B cell (primary cell): ENCODE measurements at regions not wholly inside any gene's neighbourhood (a gene's known extent, or its start where the extent isn't known, plus 50 kb on each side); places are given as distances from the start of the nearest gene placed in this dataset.

Source experiments
- CTCF ChIP-seq: fragments of 200-600 bp; IDR thresholded peaks from one replicate; pipeline ENCODE4 v1.8.0; 2022; ENCODE audit warnings: antibody characterized with exemption, mild to moderate bottlenecking
- EZH2 ChIP-seq: IDR thresholded peaks from 2 replicates; pipeline ENCODE4 v1.6.1; 2012; ENCODE audit warnings: borderline replicate concordance, low read depth, mild to moderate bottlenecking, moderate library complexity, low read length; ENCODE audit not compliant: insufficient read depth, poor library complexity, severe bottlenecking

- no peak for TF ChIP-seq EZH2
- no peak for TF ChIP-seq CTCF
These were observed 166.6 kb upstream of the SLC24A5 start for GRCh38 chr15:47954196-47954595.
